IPS-18c (cell line): ENCODE measurements at regions not wholly inside any gene's neighbourhood (a gene's known extent, or its start where the extent isn't known, plus 50 kb on each side); places are given as distances from the start of the nearest gene placed in this dataset.

Experiments
- H3K4me3 ChIP-seq: 2 replicates; pipeline ENCODE4 v1.7.0; 2013; ENCODE audit warnings: low read depth, mild to moderate bottlenecking, low read length, moderate library complexity; ENCODE audit not compliant: insufficient read depth
- H3K9me3 ChIP-seq: one replicate; pipeline ENCODE4 v1.6.1; 2013; ENCODE audit warnings: mild to moderate bottlenecking, low read length, moderate library complexity; ENCODE audit not compliant: control insufficient read depth, insufficient read depth

- Histone ChIP-seq H3K4me3 (no peak overlapping the region), H3K9me3 (no peaks in the 10 kb centered on the region)
Observed at GRCh38 chr20:39395478-39396291, 433.5 kb downstream of the DHX35 start.

- H3K4me3 ChIP-seq = no peak overlapping the region
- H3K9me3 ChIP-seq = no peaks in the 10 kb centered on the region
Observed at GRCh38 chr20:39394461-39394860, 432.3 kb downstream of the DHX35 start.

- no peaks in the 10 kb centered on the region for H3K9me3 ChIP-seq
Observed at GRCh38 chr20:39390186-39390585, 428.0 kb downstream of the DHX35 start.

DNA sequence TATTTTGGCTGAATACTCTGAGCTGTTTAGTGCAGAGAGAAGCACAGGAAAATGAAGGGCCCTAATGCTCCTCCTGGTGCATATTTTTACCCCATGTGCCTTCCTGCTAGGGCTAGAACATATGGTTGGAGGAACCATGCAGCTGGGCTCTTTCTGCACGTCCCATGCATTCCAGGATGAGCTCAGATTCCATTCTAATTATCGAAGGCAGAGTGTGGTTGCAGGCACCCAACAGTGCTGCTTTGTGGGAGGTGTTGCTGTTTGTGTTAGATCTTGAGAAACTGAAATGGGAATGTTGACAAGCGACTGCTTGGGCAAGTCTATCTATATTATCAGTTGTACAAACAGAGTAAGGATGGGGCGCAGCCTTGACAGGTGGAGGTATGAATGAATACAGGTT, 419.5 kb downstream of the DHX35 start:
- no peak overlapping the region for H3K4me3 ChIP-seq
- no peaks in the 10 kb centered on the region for H3K9me3 ChIP-seq

More at GRCh38 chr20:39390186-39390585, 428.0 kb downstream of the DHX35 start:
- H3K4me3 ChIP-seq = no peak overlapping the region

DNA sequence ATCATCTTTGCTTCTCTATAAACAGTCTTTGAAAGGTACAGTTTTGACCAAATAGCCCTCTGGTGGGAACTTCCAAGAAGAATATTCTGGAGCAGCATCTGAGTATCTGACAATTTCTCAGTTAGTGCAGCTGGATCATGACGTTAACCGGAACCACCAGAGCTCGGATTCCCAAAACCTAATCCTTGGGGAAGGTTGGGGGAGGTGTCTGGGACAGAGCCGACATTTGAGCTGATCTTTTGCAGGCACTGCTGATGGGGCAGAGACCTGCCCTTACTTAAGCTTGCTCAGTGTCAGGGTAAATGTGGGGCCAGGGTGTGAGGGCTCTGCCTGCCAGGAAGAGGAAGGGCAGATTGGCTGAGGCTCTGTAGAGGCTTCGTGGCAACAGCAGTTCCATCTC, 416.6 kb downstream of the DHX35 start:
- Histone ChIP-seq H3K9me3 (no peaks in the 10 kb centered on the region), H3K4me3 (no peak overlapping the region)

- Histone ChIP-seq H3K4me3 (no peak overlapping the region), H3K9me3 (no peaks in the 10 kb centered on the region)
Observed at GRCh38 chr20:39376788-39377187, 414.6 kb downstream of the DHX35 start.

- no peaks in the 10 kb centered on the region for H3K9me3 ChIP-seq
Observed at GRCh38 chr20:39364320-39364719, 402.2 kb downstream of the DHX35 start.

DNA sequence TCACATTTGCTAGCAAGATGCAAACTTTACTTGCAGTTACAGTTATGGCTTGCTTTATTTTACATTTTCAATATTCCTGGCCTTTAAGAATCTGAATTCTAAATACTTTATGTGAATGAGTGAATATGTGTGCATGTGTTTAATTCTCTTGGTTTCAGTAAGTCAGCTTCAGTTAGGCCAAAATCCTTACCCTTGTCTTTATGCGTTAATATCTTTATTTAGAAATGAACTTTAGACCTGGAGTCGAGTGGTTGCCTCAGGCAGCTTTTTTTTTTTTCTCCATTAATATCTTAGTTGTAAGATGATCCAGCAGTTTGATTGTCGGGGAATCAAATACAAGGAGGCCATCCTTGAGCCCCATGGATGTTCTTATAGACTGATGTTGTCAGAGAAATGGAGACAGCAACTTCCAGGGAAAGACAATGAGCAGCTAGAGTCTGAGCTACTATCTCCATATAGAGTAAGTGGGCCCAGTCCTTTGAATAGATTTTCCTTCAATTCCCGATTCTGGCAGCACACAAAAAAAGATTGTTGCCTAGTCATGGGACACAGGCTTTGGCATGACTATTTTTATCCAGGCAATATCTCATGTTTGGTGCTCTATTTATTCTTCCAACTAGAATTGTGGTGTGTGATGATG, 398.0 kb downstream of the DHX35 start:
- Histone ChIP-seq H3K4me3 (no peak overlapping the region), H3K9me3 (no peaks in the 10 kb centered on the region)

More at GRCh38 chr20:39364320-39364719, 402.2 kb downstream of the DHX35 start:
- H3K4me3 ChIP-seq = no peak overlapping the region

- H3K4me3 ChIP-seq = no peak overlapping the region
- H3K9me3 ChIP-seq = no peaks in the 10 kb centered on the region
Observed at GRCh38 chr20:39358052-39358451, 395.9 kb downstream of the DHX35 start.

GRCh38 chr20:39356908-39357307, 394.8 kb downstream of the DHX35 start:
- H3K4me3 ChIP-seq = no peak overlapping the region

GRCh38 chr20:39349240-39349639, 387.1 kb downstream of the DHX35 start:
- Histone ChIP-seq H3K4me3 (no peak overlapping the region), H3K9me3 (no peaks in the 10 kb centered on the region)

More at GRCh38 chr20:39356908-39357307, 394.8 kb downstream of the DHX35 start:
- no peaks in the 10 kb centered on the region for H3K9me3 ChIP-seq

DNA sequence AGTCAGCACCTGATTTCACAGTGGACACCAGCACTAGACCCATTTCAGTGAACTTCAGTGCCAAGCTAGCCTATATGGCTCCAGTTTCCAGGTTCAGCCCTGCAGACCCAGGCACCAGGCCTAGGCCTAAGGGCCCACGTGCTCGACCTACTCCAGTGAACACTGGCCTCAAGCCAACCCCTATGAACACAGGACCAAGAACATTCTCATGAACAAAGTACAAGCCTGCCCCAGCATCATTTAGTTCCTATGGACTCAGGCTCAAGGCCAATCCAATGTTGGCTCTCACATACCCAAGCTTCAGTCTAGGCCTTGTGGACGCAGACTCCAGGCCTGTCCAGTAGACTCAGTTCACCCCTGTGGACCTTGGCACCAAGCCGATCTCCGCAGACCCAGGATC, 385.5 kb downstream of the DHX35 start:
- no peak overlapping the region for H3K4me3 ChIP-seq
- no peaks in the 10 kb centered on the region for H3K9me3 ChIP-seq

GRCh38 chr20:39342463-39342862, 380.3 kb downstream of the DHX35 start:
- Histone ChIP-seq H3K9me3 (no peaks in the 10 kb centered on the region), H3K4me3 (no peak overlapping the region)

DNA sequence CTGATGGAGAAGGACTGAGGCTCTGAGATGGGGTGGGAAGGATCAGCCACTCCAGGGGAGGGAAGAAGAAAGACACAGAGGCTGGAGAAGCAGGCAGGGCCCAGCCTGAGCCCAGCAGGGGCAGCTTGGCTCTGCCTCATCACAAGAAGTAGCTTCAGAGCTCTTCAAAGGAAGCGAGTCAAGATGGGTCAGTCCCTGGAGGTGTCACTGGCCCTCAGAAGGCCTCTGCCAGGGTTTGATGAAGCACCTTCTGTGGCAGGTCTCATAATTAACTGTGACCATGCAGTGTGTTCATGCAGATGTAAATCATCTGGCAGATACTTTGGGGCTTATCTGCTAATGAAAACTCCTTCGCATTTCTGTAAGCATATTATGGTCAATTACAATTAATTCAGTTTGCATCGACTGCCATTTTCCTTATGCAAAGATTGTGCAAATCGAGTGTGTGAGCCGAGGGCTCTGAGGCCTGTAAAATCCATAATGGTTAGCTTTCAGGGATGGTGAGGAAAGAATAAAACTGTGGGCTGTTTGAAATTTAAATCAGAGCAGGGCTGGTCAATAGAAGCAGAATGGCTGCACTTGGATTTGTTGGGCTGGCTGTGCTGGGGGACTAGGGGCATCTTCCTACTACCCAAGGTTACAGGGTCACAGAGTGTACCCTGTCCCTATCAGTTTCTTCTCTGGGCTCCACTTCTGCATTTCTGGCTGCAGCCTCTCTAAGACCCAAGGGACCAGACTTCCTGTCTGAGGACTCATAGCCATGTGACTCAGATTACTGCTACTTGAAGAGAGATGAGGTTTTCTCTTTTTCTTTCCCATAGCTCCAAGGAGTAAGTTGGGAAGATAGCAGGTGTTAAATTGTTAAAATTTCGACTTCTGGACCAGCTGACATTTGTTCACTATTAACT, 376.6 kb downstream of the DHX35 start:
- no peaks in the 10 kb centered on the region for H3K9me3 ChIP-seq
- no peak overlapping the region for H3K4me3 ChIP-seq

DNA sequence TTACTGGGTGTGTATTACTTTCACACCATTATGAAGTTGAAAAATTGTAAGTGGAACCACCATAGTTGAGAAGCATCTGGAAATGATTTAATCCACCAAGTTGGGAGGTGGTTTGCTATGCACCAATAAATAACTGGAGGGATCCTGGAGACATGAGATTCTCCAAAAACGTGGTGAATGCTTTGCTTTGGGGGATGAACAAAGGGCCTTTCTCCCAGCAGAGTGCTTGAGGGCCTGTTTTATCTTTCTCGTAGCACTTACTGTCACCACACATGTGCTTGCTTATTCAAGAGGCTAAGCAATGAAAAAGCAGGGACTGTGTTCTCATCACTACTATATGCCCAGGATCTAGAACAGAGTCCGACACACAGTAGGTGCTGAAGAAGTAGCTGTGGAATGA, 371.1 kb downstream of the DHX35 start:
- Histone ChIP-seq H3K4me3 (no peak overlapping the region), H3K9me3 (no peaks in the 10 kb centered on the region)

GRCh38 chr20:39328347-39328746, 366.2 kb downstream of the DHX35 start:
- no peaks in the 10 kb centered on the region for H3K9me3 ChIP-seq

DNA sequence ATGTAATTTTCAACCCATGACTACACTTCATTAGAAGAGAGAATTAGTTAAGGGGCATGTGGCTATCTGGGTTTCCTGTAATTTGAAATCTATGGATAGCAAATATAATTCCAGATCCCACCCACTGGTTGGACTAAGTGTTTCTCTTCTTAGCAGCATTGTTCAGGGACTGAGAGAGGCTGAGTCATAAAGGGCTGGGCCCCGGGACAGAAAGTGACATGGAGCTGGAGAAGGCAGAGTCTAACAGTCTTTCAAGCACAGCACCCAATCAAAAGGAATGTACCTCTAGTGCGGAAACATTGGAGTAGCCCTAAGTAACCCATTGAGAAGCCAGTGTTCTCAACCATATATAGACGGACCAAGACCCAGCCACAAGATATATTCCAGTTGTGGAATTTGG, 363.9 kb downstream of the DHX35 start:
- H3K9me3 ChIP-seq = no peaks in the 10 kb centered on the region
- no peak overlapping the region for H3K4me3 ChIP-seq

More at GRCh38 chr20:39328347-39328746, 366.2 kb downstream of the DHX35 start:
- H3K4me3 ChIP-seq = no peak overlapping the region
